Natural killer cell treated with Interleukin-12 subunit alpha and Interleukin-12 subunit beta and Interleukin-15 and Interleukin-18, amount 100 ng/mL, for 72 hours (primary cell): ENCODE measurements at regions not wholly inside any gene's neighbourhood (a gene's known extent, or its start where the extent isn't known, plus 50 kb on each side); places are given as distances from the start of the nearest gene placed in this dataset.
"Not testable (repeated sequence)": the region's sequence is repeated elsewhere in the genome, so short reads cannot be mapped to it uniquely, and the experiment has no call there.

Experiments used
- ATAC-seq, 2 donors: fragments of 150-1000 bp; cut with Tn5 transposase in 1 of 2; sonication (Bioruptor Pico), chemical (Tn5 transposase) in 1 of 2; 2 replicates each; pipeline ENCODE4 v1.10.0; 2021
- DNase-seq: peaks from one replicate; pipeline ENCODE4 v3.0.0; 2022; ENCODE audit warnings: low spot score
- H3K27ac Mint-ChIP-seq, 2 donors: 1 replicate in 1 of 2; 2 replicates in 1 of 2; pipeline ENCODE4 v1.8.0; 2022; ENCODE audit warnings: mixed read lengths in 2 of 2, mild to moderate bottlenecking in 1 of 2, moderate library complexity in 1 of 2
- H3K27me3 Mint-ChIP-seq, 2 donors: 1 replicate in 1 of 2; 2 replicates in 1 of 2; pipeline ENCODE4 v1.8.0; 2022; ENCODE audit warnings: mixed read lengths in 2 of 2
- H3K36me3 Mint-ChIP-seq: one replicate; pipeline ENCODE4 v1.8.0; 2022; ENCODE audit warnings: mixed read lengths
- H3K4me1 Mint-ChIP-seq, 2 donors: 1 replicate in 1 of 2; 2 replicates in 1 of 2; pipeline ENCODE4 v1.8.0; 2022; ENCODE audit warnings: low read depth in 2 of 2, mixed read lengths in 2 of 2, mild to moderate bottlenecking in 1 of 2
- H3K4me3 Mint-ChIP-seq: one replicate; pipeline ENCODE4 v1.8.0; 2022; ENCODE audit warnings: mixed read lengths
- H3K9me3 Mint-ChIP-seq: 2 replicates; pipeline ENCODE4 v1.8.0; 2022; ENCODE audit warnings: mixed read lengths

DNA sequence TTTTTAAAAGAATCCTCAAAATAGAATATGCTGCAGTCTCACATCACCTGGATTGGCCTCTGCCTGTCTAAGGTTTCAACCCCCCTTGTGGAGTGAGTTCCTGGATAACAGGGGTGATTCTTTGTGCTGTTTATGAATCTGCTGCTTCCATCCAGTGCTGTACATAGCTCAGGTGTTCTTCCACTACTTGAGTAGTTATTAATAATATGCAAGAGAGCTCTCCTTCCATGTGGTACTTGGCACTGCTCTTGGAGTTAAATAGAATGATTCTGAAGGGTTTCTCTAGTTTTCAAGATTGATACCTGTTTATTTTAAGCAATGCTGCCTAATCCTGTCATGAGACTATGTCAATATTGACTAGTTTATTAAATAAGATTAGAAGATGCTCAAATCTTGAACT, 273.6 kb downstream of the RDH14 start:
- Mint-ChIP-seq H3K4me1 (no peaks in the 10 kb centered on the region), H3K36me3 (no peaks in the 10 kb centered on the region), H3K9me3 (peaks cover 12% of the 10 kb centered on the region), H3K27ac (no peak overlapping the region), H3K4me3 (no peak overlapping the region), H3K27me3 (no peaks in the 10 kb centered on the region)
- ATAC-seq (no peak), DNase-seq (no peak)

DNA sequence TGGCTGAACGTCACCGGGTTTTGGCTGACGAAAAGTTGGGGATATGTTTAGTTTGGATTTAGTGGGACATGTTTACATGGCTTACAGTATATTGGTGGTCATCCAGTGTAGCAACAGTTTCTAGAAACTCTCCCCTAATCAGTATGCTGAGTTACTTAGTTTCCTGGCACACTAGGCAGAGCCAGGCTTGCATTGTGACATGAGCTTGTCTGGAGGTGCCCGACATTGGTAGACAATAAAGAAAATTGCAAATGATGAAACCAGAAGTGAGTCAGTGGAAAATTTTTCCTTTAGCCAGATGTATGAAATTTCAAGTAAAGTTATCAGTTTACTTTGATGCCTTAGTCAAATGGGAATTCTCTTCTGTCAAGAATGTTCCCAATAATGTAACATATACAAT, 276.1 kb downstream of the RDH14 start:
- no peak for ATAC-seq
- H3K4me1 Mint-ChIP-seq, result no peaks in the 10 kb centered on the region

DNA sequence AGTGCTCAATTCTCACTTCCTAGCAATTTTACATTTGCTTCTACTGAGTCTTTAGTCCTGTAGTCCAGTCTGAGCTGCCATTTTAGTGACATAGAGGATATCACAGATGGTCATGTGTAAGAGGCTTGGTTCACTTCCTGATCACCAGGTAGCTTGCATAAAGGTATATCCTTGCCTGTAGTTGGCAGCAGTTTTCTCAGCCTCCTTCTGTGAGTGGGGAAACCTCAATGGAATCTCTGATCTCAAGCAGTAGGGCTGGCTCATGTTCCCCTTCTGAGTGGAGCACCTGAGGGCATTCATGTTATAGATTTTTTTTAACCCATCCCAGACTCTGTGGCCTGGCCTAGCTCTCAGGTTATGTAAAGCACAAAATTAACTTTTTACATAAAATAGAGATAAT, 278.4 kb downstream of the RDH14 start:
- no peak overlapping the region for H3K4me3 Mint-ChIP-seq
- peaks cover 11% of the 10 kb centered on the region for H3K9me3 Mint-ChIP-seq
- no peak for ATAC-seq
- no peak for DNase-seq
- H3K36me3 Mint-ChIP-seq, result no peaks in the 10 kb centered on the region
- H3K4me1 Mint-ChIP-seq, result no peaks in the 10 kb centered on the region
- H3K27ac Mint-ChIP-seq, result no peak overlapping the region
- H3K27me3 Mint-ChIP-seq, result no peaks in the 10 kb centered on the region

More for the DNA sequence above, 276.1 kb downstream of the RDH14 start:
- Mint-ChIP-seq H3K9me3 (peaks cover 13% of the 10 kb centered on the region), H3K4me3 (no peak overlapping the region), H3K27ac (no peak overlapping the region), H3K27me3 (no peaks in the 10 kb centered on the region), H3K36me3 (no peaks in the 10 kb centered on the region)
- no peak for DNase-seq

DNA sequence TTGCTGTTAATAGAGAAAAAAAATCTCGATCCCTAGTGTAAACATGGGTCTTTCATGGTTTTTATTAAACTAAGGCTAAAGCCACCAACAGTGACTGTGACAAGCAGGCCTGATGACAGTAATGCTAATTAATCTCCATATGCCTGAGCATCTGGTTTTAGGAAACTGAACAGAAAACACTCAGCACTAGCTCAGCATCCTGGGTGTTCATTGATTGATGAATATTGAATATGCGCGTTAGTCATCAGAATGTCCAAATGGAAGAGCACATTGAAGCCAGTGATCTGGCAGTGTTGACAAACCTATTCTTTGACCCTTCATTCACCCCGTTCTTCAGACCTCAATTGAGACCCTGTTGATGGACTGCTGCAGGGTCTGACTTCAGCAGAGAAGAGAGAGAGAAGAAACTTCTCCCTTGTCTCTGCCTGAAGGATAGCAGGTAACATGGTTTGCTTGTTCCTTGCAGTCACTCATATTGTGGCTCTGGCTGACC, 283.8 kb downstream of the RDH14 start:
- Mint-ChIP-seq H3K27me3 (no peaks in the 10 kb centered on the region), H3K4me3 (no peak overlapping the region), H3K9me3 (peaks cover 10% of the 10 kb centered on the region), H3K27ac (no peak overlapping the region), H3K4me1 (no peaks in the 10 kb centered on the region), H3K36me3 (no peaks in the 10 kb centered on the region)
- DNase-seq (no peak), ATAC-seq (no peak)

DNA sequence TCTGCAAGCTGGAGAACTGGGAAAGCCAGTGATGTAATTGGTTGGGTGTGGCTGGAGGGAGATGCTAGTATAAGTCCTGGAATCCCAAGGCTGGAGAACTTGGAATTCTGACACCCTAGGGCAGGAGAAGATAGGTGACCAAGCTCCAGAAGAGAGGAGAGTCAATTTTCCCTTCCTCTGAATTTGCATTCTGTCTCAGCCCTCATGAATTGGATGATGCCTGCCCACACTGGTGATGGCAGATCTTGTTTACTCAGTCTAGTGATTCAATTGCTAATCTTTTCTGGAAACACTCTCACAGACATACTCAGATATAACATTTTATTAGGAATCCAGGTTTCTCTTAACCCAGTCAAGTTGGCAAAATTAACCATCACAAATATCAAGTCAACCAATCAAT, 287.2 kb downstream of the RDH14 start:
- H3K27me3 Mint-ChIP-seq, result no peaks in the 10 kb centered on the region
- ATAC-seq (no peak), DNase-seq (no peak)
- peaks cover 4% of the 10 kb centered on the region for H3K9me3 Mint-ChIP-seq
- no peaks in the 10 kb centered on the region for H3K4me1 Mint-ChIP-seq
- no peak overlapping the region for H3K4me3 Mint-ChIP-seq
- no peaks in the 10 kb centered on the region for H3K36me3 Mint-ChIP-seq
- no peak overlapping the region for H3K27ac Mint-ChIP-seq

DNA sequence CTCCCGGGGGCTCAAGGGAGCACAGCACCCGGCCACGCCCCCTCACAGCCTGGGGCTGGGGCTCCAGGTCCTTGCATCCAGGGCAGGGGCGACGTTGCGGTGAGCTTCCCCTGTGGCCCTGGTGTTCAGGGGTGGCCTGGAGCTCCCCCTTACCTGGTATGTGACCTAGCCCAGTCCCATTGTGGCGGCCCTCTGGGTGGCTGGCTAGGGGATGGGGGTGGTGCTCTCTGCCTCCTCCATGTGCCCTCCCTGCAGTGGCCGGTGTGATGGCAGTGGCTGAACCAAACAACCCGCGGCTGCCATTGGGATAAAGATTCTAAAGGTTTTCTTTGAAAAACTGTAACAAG, 288.3 kb downstream of the RDH14 start:
- peaks cover 6% of the 10 kb centered on the region for H3K9me3 Mint-ChIP-seq
- no peak overlapping the region for H3K27ac Mint-ChIP-seq
- no peak overlapping the region for H3K4me3 Mint-ChIP-seq
- no peak for DNase-seq
- no peaks in the 10 kb centered on the region for H3K27me3 Mint-ChIP-seq
- H3K36me3 Mint-ChIP-seq, result no peaks in the 10 kb centered on the region
- ATAC-seq, result peak in 1 of 2 donors; percentile 36
- no peaks in the 10 kb centered on the region for H3K4me1 Mint-ChIP-seq

DNA sequence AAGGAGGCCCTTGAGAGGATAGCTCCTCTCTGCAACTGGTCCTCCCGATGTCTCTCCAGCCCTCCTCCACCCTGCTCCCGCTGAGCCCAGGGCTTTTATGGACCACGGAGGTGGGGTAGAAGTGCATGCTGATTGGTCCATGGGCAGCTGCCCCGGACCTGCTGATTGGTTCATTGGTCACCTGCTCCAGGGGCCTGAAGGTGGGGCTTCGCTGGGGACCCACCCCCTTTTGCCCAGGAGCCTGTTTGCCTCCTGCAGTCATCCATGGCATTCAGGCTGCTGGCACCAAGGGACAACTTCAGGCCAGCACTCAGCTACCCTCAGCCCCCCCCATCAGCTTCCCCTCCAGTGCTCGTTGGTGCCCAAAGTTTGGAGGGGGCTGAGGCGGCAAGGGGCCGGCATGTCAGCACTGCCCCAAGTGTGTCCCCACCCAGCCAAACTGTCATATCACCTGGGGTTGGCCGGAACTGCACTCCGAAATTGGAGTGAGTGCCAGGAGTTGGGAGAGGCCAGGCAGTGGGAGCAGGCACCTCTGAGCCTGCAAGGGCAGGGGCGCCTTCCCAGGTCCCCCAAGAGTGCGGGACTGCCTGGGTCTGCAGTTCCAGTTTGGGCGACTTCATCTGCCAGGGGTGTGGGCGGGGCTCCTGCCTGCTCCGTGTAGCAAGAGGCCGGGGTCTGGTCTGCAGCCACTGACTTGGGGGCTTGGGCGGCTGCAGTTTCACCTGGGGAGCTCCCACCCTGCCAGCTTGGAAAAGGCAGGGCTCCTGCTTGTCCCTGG, 288.9 kb downstream of the RDH14 start:
- Mint-ChIP-seq H3K4me1 (no peaks in the 10 kb centered on the region), H3K9me3 (peaks cover 10% of the 10 kb centered on the region), H3K36me3 (no peaks in the 10 kb centered on the region), H3K27ac (no peak overlapping the region), H3K27me3 (no peaks in the 10 kb centered on the region), H3K4me3 (no peak overlapping the region)
- DNase-seq (no peak), ATAC-seq (peak in 1 of 2 donors; percentile 40)

DNA sequence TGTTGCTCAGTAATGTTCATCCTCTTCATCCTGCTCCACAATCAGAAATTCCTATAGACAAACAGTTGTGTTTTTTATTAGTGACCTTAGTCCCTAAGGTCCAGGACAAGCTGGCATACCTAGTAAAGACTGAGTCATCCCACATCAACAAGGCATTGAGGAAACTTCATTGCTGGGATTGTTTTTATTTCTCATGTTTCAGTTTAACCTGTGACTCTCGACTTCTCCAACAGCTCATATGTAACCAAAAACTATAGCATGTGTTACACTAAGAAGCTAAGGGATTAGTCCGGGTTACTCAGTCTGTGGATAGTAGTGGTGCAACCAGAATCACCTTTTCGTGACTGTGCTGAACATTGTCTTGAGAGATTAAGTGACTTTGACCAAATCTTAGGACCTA, 292.1 kb downstream of the RDH14 start:
- DNase-seq (no peak), ATAC-seq (no peak)
- no peak overlapping the region for H3K27ac Mint-ChIP-seq
- H3K36me3 Mint-ChIP-seq, result no peaks in the 10 kb centered on the region
- peaks cover 9% of the 10 kb centered on the region for H3K9me3 Mint-ChIP-seq
- H3K4me1 Mint-ChIP-seq, result no peaks in the 10 kb centered on the region
- no peak overlapping the region for H3K4me3 Mint-ChIP-seq
- no peaks in the 10 kb centered on the region for H3K27me3 Mint-ChIP-seq

DNA sequence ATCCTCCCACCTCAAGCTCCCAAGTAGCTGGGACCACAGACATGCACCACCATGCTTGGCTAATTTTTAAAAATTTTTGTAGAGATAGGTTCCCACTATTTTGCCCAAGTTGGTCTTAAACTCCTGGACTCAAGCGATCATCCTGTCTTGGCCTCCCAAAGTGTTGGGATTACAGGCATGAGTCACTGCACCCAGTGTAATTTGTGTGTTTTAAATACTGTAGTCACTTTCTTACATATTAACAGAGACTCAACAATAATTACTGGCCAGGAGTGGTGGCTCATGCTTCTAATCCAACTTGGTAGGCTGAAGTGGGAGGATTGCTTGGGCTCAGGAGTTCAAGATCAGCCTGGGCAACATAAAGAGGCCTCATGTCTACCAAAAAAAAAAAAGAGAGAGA, 293.0 kb downstream of the RDH14 start:
- DNase-seq (no peak), ATAC-seq (no peak)
- H3K9me3 Mint-ChIP-seq, result peaks cover 9% of the 10 kb centered on the region
- H3K27me3 Mint-ChIP-seq, result no peaks in the 10 kb centered on the region
- H3K4me3 Mint-ChIP-seq, result no peak overlapping the region
- no peak overlapping the region for H3K27ac Mint-ChIP-seq
- no peaks in the 10 kb centered on the region for H3K36me3 Mint-ChIP-seq
- H3K4me1 Mint-ChIP-seq, result no peaks in the 10 kb centered on the region

DNA sequence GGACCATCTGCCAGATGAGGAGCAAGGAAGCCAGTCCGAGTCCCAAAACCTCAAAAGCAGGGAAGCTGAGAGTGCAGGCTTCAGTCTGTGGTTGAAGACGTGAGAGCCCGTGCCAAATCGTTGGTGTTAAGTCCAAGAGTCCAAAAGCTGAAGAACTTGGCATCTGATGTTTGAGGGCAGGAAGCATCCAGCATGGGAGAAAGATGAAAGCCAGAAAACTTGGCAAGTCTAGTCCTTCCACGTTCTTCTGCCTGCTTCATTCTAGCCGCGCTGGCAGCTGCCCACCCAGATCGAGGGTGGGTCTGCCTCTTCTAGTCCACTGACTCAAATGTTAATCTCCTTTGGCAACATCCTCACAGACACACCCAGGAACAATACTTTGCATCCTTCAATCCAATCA, 293.8 kb downstream of the RDH14 start:
- not testable (repeated sequence) for ATAC-seq, H3K4me1 Mint-ChIP-seq, H3K36me3 Mint-ChIP-seq, H3K4me3 Mint-ChIP-seq, H3K27me3 Mint-ChIP-seq, DNase-seq, H3K9me3 Mint-ChIP-seq, H3K27ac Mint-ChIP-seq

DNA sequence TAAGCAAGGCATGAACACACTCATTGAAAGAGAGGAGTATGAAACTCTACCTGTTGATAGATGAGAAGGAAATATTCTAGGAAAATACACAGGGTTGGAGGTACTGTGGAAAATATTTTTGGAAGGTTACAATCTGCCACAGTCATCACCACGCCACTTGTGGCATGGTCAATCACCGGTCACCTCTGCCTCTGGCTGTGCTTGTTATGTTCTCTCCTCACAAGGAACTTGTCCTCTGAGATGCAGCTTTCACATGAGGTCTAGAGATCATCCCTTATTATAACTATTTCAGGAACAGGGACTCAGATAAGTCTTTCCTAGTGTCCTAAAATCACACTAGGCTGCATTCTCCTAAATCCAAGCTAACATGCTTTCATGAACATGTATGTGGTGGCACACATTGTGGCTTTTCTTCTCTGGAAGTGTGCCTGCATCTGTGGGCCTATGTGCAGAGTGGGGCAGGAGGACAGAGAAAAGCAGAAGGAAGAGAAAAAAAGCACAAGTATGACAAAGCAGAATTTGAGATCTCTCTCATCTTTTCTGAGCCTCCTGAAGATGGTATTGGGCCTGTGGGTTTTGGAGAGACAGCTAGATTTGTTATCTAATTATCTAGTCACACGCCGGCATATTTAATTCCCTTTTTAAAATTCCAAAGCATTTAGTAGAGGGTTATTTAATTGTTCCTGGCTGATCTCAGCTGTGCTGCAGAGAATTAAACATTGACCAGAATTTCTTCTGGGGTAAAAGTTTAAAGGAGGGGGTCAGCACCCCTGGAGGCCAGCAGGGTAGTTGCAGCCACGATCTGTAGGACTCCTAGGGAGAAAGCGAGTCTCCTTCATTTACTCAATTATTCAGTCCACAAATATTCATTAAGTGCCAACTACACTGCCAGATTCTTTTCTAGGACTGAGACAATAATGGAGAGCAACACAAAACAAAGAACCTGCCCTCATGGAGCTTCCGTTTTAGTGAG, 294.6 kb downstream of the RDH14 start:
- Mint-ChIP-seq H3K4me3 (no peak overlapping the region), H3K4me1 (no peaks in the 10 kb centered on the region), H3K9me3 (peaks cover 12% of the 10 kb centered on the region), H3K27ac (no peak overlapping the region), H3K27me3 (no peaks in the 10 kb centered on the region), H3K36me3 (no peaks in the 10 kb centered on the region)
- DNase-seq (no peak), ATAC-seq (no peak)

DNA sequence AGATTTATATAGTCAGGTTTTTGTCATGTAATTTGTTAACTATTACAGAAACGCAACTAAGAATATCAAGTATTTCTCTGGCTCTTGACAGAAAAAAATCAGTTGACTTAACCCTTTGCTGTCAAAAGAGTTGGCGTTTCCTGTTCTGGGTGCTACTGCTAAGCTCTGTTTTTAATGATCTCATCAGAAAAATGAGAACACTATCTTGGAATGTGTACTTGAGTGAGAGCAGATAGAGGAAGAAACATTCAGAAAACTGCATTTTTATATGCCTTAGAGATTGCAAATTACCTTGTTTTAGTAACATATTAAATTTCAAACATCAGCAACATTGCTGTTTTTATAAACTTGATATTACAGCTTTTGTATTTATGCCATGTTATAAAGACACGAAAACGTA, 297.9 kb downstream of the RDH14 start:
- no peak for DNase-seq
- H3K4me1 Mint-ChIP-seq, result no peaks in the 10 kb centered on the region
- ATAC-seq, result no peak
- no peak overlapping the region for H3K4me3 Mint-ChIP-seq
- H3K27ac Mint-ChIP-seq, result no peak overlapping the region
- H3K27me3 Mint-ChIP-seq, result no peaks in the 10 kb centered on the region
- peaks cover 14% of the 10 kb centered on the region for H3K9me3 Mint-ChIP-seq
- H3K36me3 Mint-ChIP-seq, result no peaks in the 10 kb centered on the region

DNA sequence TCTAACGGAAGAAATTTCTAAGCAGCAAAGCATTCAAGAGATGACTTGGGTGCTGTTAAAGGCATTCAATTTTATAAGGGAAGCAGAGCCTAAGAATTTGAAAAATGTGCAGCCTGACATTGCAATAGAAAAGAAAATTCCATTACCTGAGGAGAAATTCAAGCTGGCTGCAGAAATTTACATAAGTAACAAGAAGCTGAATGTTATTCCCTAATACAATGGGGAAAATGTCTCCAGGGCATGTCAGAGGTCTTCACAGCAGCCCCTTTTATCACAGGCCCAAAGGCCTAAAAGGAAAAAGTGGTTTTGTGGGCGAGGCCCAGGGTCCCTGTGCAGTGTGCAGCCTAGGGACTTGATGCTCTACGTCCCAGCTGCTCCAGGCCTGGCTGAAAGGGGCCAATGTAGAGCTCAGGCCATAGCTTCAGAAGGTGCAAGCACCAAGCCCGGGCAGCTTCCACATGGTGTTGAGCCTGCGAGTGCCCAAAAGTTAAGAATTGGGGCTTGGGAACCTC, 306.7 kb downstream of the RDH14 start:
- no peak for ATAC-seq
- Mint-ChIP-seq H3K4me1 (no peaks in the 10 kb centered on the region), H3K36me3 (no peaks in the 10 kb centered on the region), H3K27me3 (no peaks in the 10 kb centered on the region), H3K9me3 (peaks cover 15% of the 10 kb centered on the region), H3K27ac (no peak overlapping the region), H3K4me3 (no peak overlapping the region)
- DNase-seq, result no peak

DNA sequence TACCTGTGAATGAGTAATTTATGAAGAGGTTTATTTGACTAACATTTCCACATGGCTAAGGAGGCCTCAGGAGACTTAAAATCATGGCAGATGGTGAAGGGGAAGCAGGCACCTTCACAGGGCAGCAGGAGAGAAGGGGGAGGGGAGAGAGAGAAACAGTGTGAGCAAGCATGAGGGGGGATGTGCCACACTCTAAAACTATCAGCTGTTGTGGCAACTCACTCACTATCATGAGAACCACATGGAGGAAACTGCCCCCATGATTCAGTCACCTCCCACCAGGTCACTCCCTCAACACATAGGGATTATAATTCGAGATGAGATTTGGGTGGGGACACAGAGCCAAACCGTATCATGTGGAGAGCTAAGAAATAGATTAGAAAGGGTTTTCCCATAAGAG, 309.0 kb downstream of the RDH14 start:
- no peaks in the 10 kb centered on the region for H3K36me3 Mint-ChIP-seq
- H3K9me3 Mint-ChIP-seq, result peaks cover 15% of the 10 kb centered on the region
- H3K27ac Mint-ChIP-seq, result no peak overlapping the region
- H3K27me3 Mint-ChIP-seq, result no peaks in the 10 kb centered on the region
- DNase-seq (no peak), ATAC-seq (no peak)
- H3K4me1 Mint-ChIP-seq, result no peaks in the 10 kb centered on the region
- no peak overlapping the region for H3K4me3 Mint-ChIP-seq
